Stomach (tissue), 4 donors: ENCODE measurements at regions not wholly inside any gene's neighbourhood (a gene's known extent, or its start where the extent isn't known, plus 50 kb on each side); places are given as distances from the start of the nearest gene placed in this dataset.

Source experiments
- EP300 ChIP-seq: sonication (generic); formaldehyde crosslinking; IDR thresholded peaks from one replicate; pipeline ENCODE4 v1.6.1; 2017; ENCODE audit warnings: antibody characterized with exemption
- POLR2A ChIP-seq, 4 donors: fragments of 450-650 bp; IDR thresholded peaks; one replicate each; pipeline ENCODE4 v1.6.1; 2016; ENCODE audit warnings: antibody characterized with exemption in 4 of 4, control low read depth in 2 of 4, mild to moderate bottlenecking in 1 of 4, moderate library complexity in 1 of 4
- POLR2AphosphoS5 ChIP-seq, 3 donors: sonication (generic); formaldehyde crosslinking; IDR thresholded peaks; one replicate each; pipeline ENCODE4 v1.6.1; 2016; ENCODE audit warnings: antibody characterized with exemption in 3 of 3
- TF ChIP-seq, protein P1 (sequence below), 7 experiments: fragments of 450-650 bp in 4 of 7; fragments of 200-600 bp in 3 of 7; sonication (generic) in 3 of 7; IDR thresholded peaks; one replicate each; pipeline ENCODE4 v1.5.1; 2016 to 2019; ENCODE audit warnings: antibody characterized with exemption in 7 of 7, control low read depth in 2 of 7, mild to moderate bottlenecking in 1 of 7

DNA sequence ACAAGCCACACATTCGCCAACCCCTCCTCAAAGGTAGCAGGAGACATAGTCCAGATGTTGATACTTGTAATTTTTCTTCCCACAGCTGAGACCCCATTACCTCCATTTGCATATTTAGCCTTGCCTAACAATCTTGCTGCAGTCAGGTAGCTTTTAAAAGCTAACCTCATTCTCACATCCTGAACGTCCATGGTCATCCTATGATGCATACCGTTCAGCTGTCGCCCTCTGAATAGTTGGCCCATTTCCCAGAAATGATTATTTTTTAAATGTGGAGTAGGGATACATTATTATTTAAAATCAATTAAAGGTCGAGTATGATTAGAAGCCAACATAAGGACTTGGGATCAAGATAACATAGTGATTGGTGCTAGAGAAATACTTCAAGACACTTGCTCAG is 165.0 kb downstream of the MEX3B start:
- TF ChIP-seq, protein P1, sequence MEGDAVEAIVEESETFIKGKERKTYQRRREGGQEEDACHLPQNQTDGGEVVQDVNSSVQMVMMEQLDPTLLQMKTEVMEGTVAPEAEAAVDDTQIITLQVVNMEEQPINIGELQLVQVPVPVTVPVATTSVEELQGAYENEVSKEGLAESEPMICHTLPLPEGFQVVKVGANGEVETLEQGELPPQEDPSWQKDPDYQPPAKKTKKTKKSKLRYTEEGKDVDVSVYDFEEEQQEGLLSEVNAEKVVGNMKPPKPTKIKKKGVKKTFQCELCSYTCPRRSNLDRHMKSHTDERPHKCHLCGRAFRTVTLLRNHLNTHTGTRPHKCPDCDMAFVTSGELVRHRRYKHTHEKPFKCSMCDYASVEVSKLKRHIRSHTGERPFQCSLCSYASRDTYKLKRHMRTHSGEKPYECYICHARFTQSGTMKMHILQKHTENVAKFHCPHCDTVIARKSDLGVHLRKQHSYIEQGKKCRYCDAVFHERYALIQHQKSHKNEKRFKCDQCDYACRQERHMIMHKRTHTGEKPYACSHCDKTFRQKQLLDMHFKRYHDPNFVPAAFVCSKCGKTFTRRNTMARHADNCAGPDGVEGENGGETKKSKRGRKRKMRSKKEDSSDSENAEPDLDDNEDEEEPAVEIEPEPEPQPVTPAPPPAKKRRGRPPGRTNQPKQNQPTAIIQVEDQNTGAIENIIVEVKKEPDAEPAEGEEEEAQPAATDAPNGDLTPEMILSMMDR (IDR thresholded peaks at IDR 0.05) = no peak
- TF ChIP-seq POLR2A (IDR thresholded peaks at IDR 0.05) (no peak), POLR2AphosphoS5 (IDR thresholded peaks at IDR 0.05) (no peak), EP300 (no peak)
